SK-N-SH treated with all-trans-retinoic acid at 6 μM for 48 hours (cell line): ENCODE measurements at regions not wholly inside any gene's neighbourhood (a gene's known extent, or its start where the extent isn't known, plus 50 kb on each side); places are given as distances from the start of the nearest gene placed in this dataset.

Experiments
- ATAC-seq: fragments of 200-7000 bp; cut with Tn5 transposase; 3 replicates; pipeline ENCODE4 v1.9.1; 2020; ENCODE audit warnings: mild to moderate bottlenecking, moderate library complexity
- ARNTL ChIP-seq: fragments of 450-650 bp; formaldehyde crosslinking; IDR thresholded peaks from 2 replicates; pipeline ENCODE4 v1.5.0; 2020; ENCODE audit warnings: low read depth, mild to moderate bottlenecking, moderate library complexity, borderline replicate concordance
- BACH2 ChIP-seq: fragments of 250-450 bp; sonication (Bioruptor Pico); IDR thresholded peaks from 2 replicates; pipeline ENCODE4 v1.9.0; 2021; ENCODE audit warnings: mild to moderate bottlenecking, borderline replicate concordance
- CSDC2 ChIP-seq: fragments of 250-450 bp; sonication (Bioruptor Pico); IDR thresholded peaks from 2 replicates; pipeline ENCODE4 v1.5.0; 2020; ENCODE audit warnings: mild to moderate bottlenecking, moderate library complexity
- CSRNP3 ChIP-seq: fragments of 250-450 bp; sonication (Bioruptor Pico); IDR thresholded peaks from 2 replicates; pipeline ENCODE4 v1.5.1; 2021; ENCODE audit warnings: mild to moderate bottlenecking, moderate library complexity
- ESRRG ChIP-seq: fragments of 250-450 bp; sonication (Bioruptor Pico); IDR thresholded peaks from 2 replicates; pipeline ENCODE4 v1.6.1; 2021; ENCODE audit warnings: mild to moderate bottlenecking
- GLIS3 ChIP-seq: fragments of 250-450 bp; sonication (Bioruptor Pico); IDR thresholded peaks from 2 replicates; pipeline ENCODE4 v1.5.0; 2020; ENCODE audit warnings: mild to moderate bottlenecking, moderate library complexity
- ISL1 ChIP-seq: fragments of 250-450 bp; sonication (Bioruptor Pico); IDR thresholded peaks from 2 replicates; pipeline ENCODE4 v2.1.2; 2022; ENCODE audit warnings: mild to moderate bottlenecking, moderate library complexity
- OSR1 ChIP-seq: fragments of 250-450 bp; sonication (Bioruptor Pico); IDR thresholded peaks from 2 replicates; pipeline ENCODE4 v1.8.0; 2022; ENCODE audit warnings: moderate library complexity, mild to moderate bottlenecking, inconsistent platforms
- PATZ1 ChIP-seq: fragments of 250-450 bp; sonication (Bioruptor Pico); IDR thresholded peaks from 2 replicates; pipeline ENCODE4 v1.8.0; 2020; ENCODE audit warnings: mild to moderate bottlenecking, moderate library complexity, borderline replicate concordance
- PPARA ChIP-seq: fragments of 250-450 bp; sonication (Bioruptor Pico); IDR thresholded peaks from 2 replicates; pipeline ENCODE4 v1.5.0; 2020; ENCODE audit warnings: mild to moderate bottlenecking, borderline replicate concordance
- RARB ChIP-seq: fragments of 250-450 bp; sonication (Bioruptor Pico); IDR thresholded peaks from 2 replicates; pipeline ENCODE4 v1.8.0; 2021; ENCODE audit warnings: mild to moderate bottlenecking, moderate library complexity
- SNAI2 ChIP-seq: fragments of 250-450 bp; sonication (Bioruptor Pico); IDR thresholded peaks from 2 replicates; pipeline ENCODE4 v1.5.0; 2020; ENCODE audit warnings: mild to moderate bottlenecking, moderate library complexity
- TCF4 ChIP-seq: fragments of 250-450 bp; sonication (Bioruptor Pico); IDR thresholded peaks from 2 replicates; pipeline ENCODE4 v1.8.0; 2021; ENCODE audit warnings: mild to moderate bottlenecking, moderate library complexity, borderline replicate concordance
- ZC3H10 ChIP-seq: fragments of 250-450 bp; sonication (Bioruptor Pico); IDR thresholded peaks from 2 replicates; pipeline ENCODE4 v1.5.1; 2021; ENCODE audit warnings: mild to moderate bottlenecking, moderate library complexity
- ZFP30 ChIP-seq: fragments of 450-650 bp; formaldehyde crosslinking; IDR thresholded peaks from 2 replicates; pipeline ENCODE4 v1.5.0; 2022; ENCODE audit warnings: mild to moderate bottlenecking, moderate library complexity
- ZNF565 ChIP-seq: fragments of 450-650 bp; formaldehyde crosslinking; conservative IDR thresholded peaks from 2 replicates; pipeline ENCODE4 v1.5.0; 2020; ENCODE audit warnings: low read depth, mild to moderate bottlenecking, moderate library complexity
- ZNF70 ChIP-seq: fragments of 450-650 bp; formaldehyde crosslinking; IDR thresholded peaks from 2 replicates; pipeline ENCODE4 v1.5.0; 2020; ENCODE audit warnings: mild to moderate bottlenecking, moderate library complexity
- TF ChIP-seq, protein P1 (sequence below): fragments of 250-450 bp; sonication (Bioruptor Pico); IDR thresholded peaks from 2 replicates; pipeline ENCODE4 v1.8.0; 2021; ENCODE audit warnings: low read depth, mild to moderate bottlenecking, moderate library complexity, borderline replicate concordance
- TF ChIP-seq, protein P2 (sequence below): fragments of 250-450 bp; sonication (Bioruptor Pico); IDR thresholded peaks from 2 replicates; pipeline ENCODE4 v1.5.1; 2020; ENCODE audit warnings: low read depth, mild to moderate bottlenecking, moderate library complexity

- TF ChIP-seq, protein P1, sequence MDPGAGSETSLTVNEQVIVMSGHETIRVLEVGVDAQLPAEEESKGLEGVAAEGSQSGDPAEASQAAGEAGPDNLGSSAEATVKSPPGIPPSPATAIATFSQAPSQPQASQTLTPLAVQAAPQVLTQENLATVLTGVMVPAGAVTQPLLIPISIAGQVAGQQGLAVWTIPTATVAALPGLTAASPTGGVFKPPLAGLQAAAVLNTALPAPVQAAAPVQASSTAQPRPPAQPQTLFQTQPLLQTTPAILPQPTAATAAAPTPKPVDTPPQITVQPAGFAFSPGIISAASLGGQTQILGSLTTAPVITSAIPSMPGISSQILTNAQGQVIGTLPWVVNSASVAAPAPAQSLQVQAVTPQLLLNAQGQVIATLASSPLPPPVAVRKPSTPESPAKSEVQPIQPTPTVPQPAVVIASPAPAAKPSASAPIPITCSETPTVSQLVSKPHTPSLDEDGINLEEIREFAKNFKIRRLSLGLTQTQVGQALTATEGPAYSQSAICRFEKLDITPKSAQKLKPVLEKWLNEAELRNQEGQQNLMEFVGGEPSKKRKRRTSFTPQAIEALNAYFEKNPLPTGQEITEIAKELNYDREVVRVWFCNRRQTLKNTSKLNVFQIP: no peak
- TF ChIP-seq ISL1 (CRISPR knock-in tag): peak; percentile 57
- peak; percentile 81 for ATAC-seq
These were observed 101.9 kb downstream of the GAS2L3 start for GRCh38 chr12:100675432-100675831.

- no peak for ATAC-seq
- TF ChIP-seq ESRRG (CRISPR knock-in tag): no peak
- TF ChIP-seq GLIS3 (CRISPR knock-in tag): no peak
- no peak for TF ChIP-seq PATZ1 (CRISPR knock-in tag)
- TF ChIP-seq ZNF565: no peak
- no peak for TF ChIP-seq PPARA (CRISPR knock-in tag)
- no peak for TF ChIP-seq OSR1 (CRISPR knock-in tag)
- TF ChIP-seq CSRNP3: no peak
- TF ChIP-seq ZNF70: no peak
- no peak for TF ChIP-seq ZC3H10 (CRISPR knock-in tag)
- TF ChIP-seq CSDC2 (CRISPR knock-in tag): no peak
- TF ChIP-seq RARB (CRISPR knock-in tag): no peak
- TF ChIP-seq, protein P1: no peak
- no peak for TF ChIP-seq BACH2 (CRISPR knock-in tag)
- TF ChIP-seq SNAI2 (CRISPR knock-in tag): no peak
- TF ChIP-seq, protein P2, sequence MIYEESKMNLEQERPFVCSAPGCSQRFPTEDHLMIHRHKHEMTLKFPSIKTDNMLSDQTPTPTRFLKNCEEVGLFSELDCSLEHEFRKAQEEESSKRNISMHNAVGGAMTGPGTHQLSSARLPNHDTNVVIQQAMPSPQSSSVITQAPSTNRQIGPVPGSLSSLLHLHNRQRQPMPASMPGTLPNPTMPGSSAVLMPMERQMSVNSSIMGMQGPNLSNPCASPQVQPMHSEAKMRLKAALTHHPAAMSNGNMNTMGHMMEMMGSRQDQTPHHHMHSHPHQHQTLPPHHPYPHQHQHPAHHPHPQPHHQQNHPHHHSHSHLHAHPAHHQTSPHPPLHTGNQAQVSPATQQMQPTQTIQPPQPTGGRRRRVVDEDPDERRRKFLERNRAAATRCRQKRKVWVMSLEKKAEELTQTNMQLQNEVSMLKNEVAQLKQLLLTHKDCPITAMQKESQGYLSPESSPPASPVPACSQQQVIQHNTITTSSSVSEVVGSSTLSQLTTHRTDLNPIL: no peak
- TF ChIP-seq, all 23 proteins: peak for 0
These were observed 107.6 kb downstream of the GAS2L3 start for GRCh38 chr12:100681074-100681473.

GRCh38 chr12:100682178-100682577 is 108.7 kb downstream of the GAS2L3 start:
- TF ChIP-seq ZC3H10 (CRISPR knock-in tag) (no peak), TCF4 (CRISPR knock-in tag) (no peak), OSR1 (CRISPR knock-in tag) (no peak)
- no peak for ATAC-seq

- no peak for TF ChIP-seq OSR1 (CRISPR knock-in tag)
- no peak for TF ChIP-seq ARNTL (CRISPR knock-in tag)
- no peak for TF ChIP-seq ZFP30 (CRISPR knock-in tag)
- TF ChIP-seq PPARA (CRISPR knock-in tag): no peak
- TF ChIP-seq, protein P2: no peak
- ATAC-seq: no peak
These were observed 106.9 kb upstream of the ANO4 start for GRCh38 chr12:100687686-100688085.
